ENCODE measurements at regions not wholly inside any gene's neighbourhood (a gene's known extent, or its start where the extent isn't known, plus 50 kb on each side); places are given as distances from the start of the nearest gene placed in this dataset.

DNA sequence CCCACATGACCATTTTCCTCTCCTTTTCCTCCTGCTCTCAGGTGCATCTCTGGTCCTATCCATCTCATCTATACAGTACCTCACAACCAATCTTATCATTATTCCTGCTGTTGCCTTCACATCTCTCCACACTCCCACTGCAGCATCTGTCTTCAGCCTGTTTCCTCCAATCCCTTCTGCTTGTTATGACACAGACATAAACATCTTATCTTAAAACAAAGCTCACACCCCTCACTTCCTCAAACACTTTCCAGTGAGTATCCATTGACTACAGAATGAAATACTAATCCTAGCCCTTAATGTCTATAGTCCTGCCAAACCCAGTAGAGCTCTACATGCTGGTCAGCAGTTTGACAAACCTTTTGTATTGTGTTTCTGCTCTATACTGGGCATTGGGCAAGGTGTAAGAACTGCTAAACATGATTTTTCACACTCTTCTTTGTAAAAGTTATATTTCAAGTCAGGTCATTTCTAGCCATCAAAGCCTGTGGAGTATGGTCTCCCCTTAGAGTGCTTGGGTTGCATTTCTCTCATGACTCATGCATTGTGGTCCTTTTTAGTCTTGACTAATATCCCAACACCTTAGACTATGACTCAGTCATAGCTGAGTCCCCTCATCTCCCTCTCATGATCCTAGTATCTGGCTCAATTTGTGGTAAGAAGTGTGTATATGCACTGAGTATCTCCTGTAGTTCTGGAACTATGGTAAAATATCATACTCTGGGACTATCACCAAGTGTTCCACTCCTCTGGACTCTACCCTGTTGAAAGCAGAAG lies 187.0 kb downstream of the CYRIA start:
- no peak overlapping the region for H3K18ac ChIP-seq (ENCODE audit: extremely low read depth, low read length)
- DNase-seq (ENCODE audit: low read depth in 1 of 2, low spot score in 2 of 2) (no peak), FAIRE-seq (no peak)
- CTCF ChIA-PET (ENCODE audit: partially characterized antibody): interaction anchor here (0.8 to 1.3 kb wide), 3 partner anchors 28 to 1017 kb away, joined by 3 to 4 read pairs (median 3); no protein-coding TSS in a partner anchor
- no peak overlapping the region for H4K8ac ChIP-seq (ENCODE audit: extremely low read depth, insufficient read depth, low read length)
- no peak overlapping the region for H2BK15ac ChIP-seq (ENCODE audit: low read length)
- no peak overlapping the region for H3K4ac ChIP-seq (replicated peaks; ENCODE audit: insufficient read length, low read depth, low read length)
- no peak overlapping the region for H3K27ac ChIP-seq (ENCODE audit: low read depth, low read length)
- H3K79me1 ChIP-seq (ENCODE audit: low read depth, low read length): no peaks in the 10 kb centered on the region
- no peak overlapping the region for H3K56ac ChIP-seq (replicated peaks; ENCODE audit: insufficient read length, low read depth, low read length)
- no peaks in the 10 kb centered on the region for H3K23me2 ChIP-seq (ENCODE audit: low read depth, low read length)
- H3K23ac ChIP-seq (ENCODE audit: insufficient read length): no peak overlapping the region
- POLR2A ChIA-PET (ENCODE audit: partially characterized antibody): no interaction called here
- no peak overlapping the region for H2BK12ac ChIP-seq (ENCODE audit: low read depth, low read length)
- no peaks in the 10 kb centered on the region for H3K9me3 ChIP-seq (ENCODE audit: insufficient read depth in 2 of 2, low read depth in 1 of 2, low read length in 1 of 2)
- no peak overlapping the region for H3K4me2 ChIP-seq (ENCODE audit: insufficient read depth in 1 of 2, low read depth in 2 of 2, low read length in 2 of 2)
- H2AK5ac ChIP-seq (ENCODE audit: low read depth, low read length): no peak overlapping the region
- H3K14ac ChIP-seq (ENCODE audit: insufficient read length): no peak overlapping the region
- no peak overlapping the region for H2BK20ac ChIP-seq (ENCODE audit: low read length)
- H3K4me1 ChIP-seq (replicated peaks in 1 of 4; ENCODE audit: control insufficient read depth in 3 of 4, insufficient read depth in 4 of 4, low read length in 3 of 4): no peaks in the 10 kb centered on the region
- H3K4me3 ChIP-seq (ENCODE audit: extremely low read depth in 1 of 4, insufficient read depth in 2 of 4, low read depth in 3 of 4, low read length in 4 of 4): no peak overlapping the region
- H3K79me2 ChIP-seq (ENCODE audit: control insufficient read depth in 1 of 2, insufficient read depth in 2 of 2, low read length in 2 of 2): no peaks in the 10 kb centered on the region
- no peaks in the 10 kb centered on the region for H3K36me3 ChIP-seq (ENCODE audit: control insufficient read depth in 2 of 4, insufficient read depth in 4 of 4, low read length in 3 of 4)
- no peak overlapping the region for H2BK5ac ChIP-seq (ENCODE audit: low read depth, low read length)
- H2BK120ac ChIP-seq (replicated peaks; ENCODE audit: low read depth, low read length): no peak overlapping the region
- no peak overlapping the region for H4K91ac ChIP-seq (replicated peaks; ENCODE audit: insufficient read length, low read length)
- no peak overlapping the region for H3K9ac ChIP-seq (replicated peaks in 1 of 4; ENCODE audit: extremely low read depth in 1 of 4, low read depth in 3 of 4, low read length in 3 of 4)
- H4K20me1 ChIP-seq (replicated peaks in 1 of 2; ENCODE audit: control insufficient read depth in 1 of 2, insufficient read depth in 2 of 2, low read length in 2 of 2): no peaks in the 10 kb centered on the region
- no peak overlapping the region for H2AFZ ChIP-seq (ENCODE audit: low read length)
- no peaks in the 10 kb centered on the region for H3K27me3 ChIP-seq (replicated peaks in 1 of 4; ENCODE audit: control insufficient read depth in 3 of 4, extremely low read depth in 1 of 4, insufficient read depth in 3 of 4, low read length in 3 of 4)
- no peak overlapping the region for H4K5ac ChIP-seq (ENCODE audit: insufficient read length, low read depth, low read length)
- TF ChIP-seq JUN (IDR thresholded peaks at IDR 0.05; ENCODE audit: low read depth, low read length) (no peak), ATF3 (IDR thresholded peaks at IDR 0.05; ENCODE audit: insufficient read depth, low read depth, low read length) (no peak), TAF7 (optimal IDR thresholded peaks at IDR 0.05; ENCODE audit: borderline replicate concordance, low read depth, low read length) (no peak), KDM4A (IDR thresholded peaks at IDR 0.05; ENCODE audit: low read depth, low read length, severe bottlenecking) (no peak), CBX8 (IDR thresholded peaks at IDR 0.05; ENCODE audit: borderline replicate concordance, low read depth, low read length) (no peak)

Data from H1 (cell line).